Right lobe of liver (tissue), 6 donors: ENCODE measurements at regions not wholly inside any gene's neighbourhood (a gene's known extent, or its start where the extent isn't known, plus 50 kb on each side); places are given as distances from the start of the nearest gene placed in this dataset.

Source experiments
- ATAC-seq, 4 donors: fragments of 200-7000 bp; cut with Tn5 transposase; one replicate each; pipeline ENCODE4 v1.9.1; 2020; ENCODE audit warnings: mild to moderate bottlenecking in 4 of 4, moderate library complexity in 4 of 4
- DNase-seq, 3 donors: peaks; one replicate each; pipeline ENCODE4 v3.0.0-alpha.2; 2020
- H3K27ac ChIP-seq, 3 donors: fragments of 200-600 bp; one replicate each; pipeline ENCODE4 v1.8.0; 2022
- H3K27me3 ChIP-seq, 2 donors: fragments of 200-600 bp; one replicate each; pipeline ENCODE4 v1.8.0; 2022
- H3K36me3 ChIP-seq, 4 donors: fragments of 200-600 bp; sonication (generic) in 1 of 4; one replicate each; pipeline versions ENCODE4 v1.5.1 to v1.8.0; 2017 to 2022; ENCODE audit warnings: control low read depth in 1 of 4
- H3K4me1 ChIP-seq, 4 donors: fragments of 200-600 bp; sonication (generic) in 1 of 4; one replicate each; pipeline versions ENCODE4 v1.5.1 to v1.8.0; 2017 to 2022; ENCODE audit warnings: control low read depth in 1 of 4
- H3K4me3 ChIP-seq, 3 donors: fragments of 200-600 bp; one replicate each; pipeline ENCODE4 v1.8.0; 2022
- H3K9me3 ChIP-seq, 4 donors: fragments of 200-600 bp; sonication (generic) in 1 of 4; one replicate each; pipeline versions ENCODE4 v1.5.1 to v1.8.0; 2017 to 2022; ENCODE audit warnings: control low read depth in 1 of 4
- CTCF ChIP-seq, 4 donors: fragments of 200-600 bp in 3 of 4; fragments of 450-650 bp in 1 of 4; IDR thresholded peaks; one replicate each; pipeline versions ENCODE4 v1.5.1 to v1.8.0; 2016 to 2022; ENCODE audit warnings: antibody characterized with exemption in 4 of 4, mild to moderate bottlenecking in 2 of 4
- POLR2A ChIP-seq: fragments of 450-650 bp; IDR thresholded peaks from one replicate; pipeline ENCODE4 v1.6.1; 2017; ENCODE audit warnings: antibody characterized with exemption, mild to moderate bottlenecking
- WGBS: methylation state at CpG from one replicate; pipeline ENCODE4 v1.1.6; 2018; ENCODE audit warnings: low coverage, low lambda C conversion rate; ENCODE audit not compliant: insufficient coverage; ENCODE audit errors: missing lambda C conversion rate; 5-methylcytosine and 5-hydroxymethylcytosine counted together
- intact Hi-C, 2 donors: fragments of 100-400 bp; cut with DNase I; formaldehyde crosslinking; loops; one replicate each; pipeline versions ENCODE4 v1.11.2 to v1.14.1; 2022
- donor health status: DM: no; HTN: yes; CAD: no.
- donor health status: DM: no; HTN: no; CAD: no.
- donor health status: DM: no; HTN: no; CAD: no.
- donor health status: DM: no; HTN: yes; CAD: no.
- donor health status: DM: no; HTN: yes; CAD: no.

GRCh38 chr3:65200310-65200970, 512.6 kb upstream of the ADAMTS9 start:
- 86% methylated on average over 1 of the region's 5 CpGs for WGBS

GRCh38 chr3:65196663-65197062, 508.9 kb upstream of the ADAMTS9 start:
- Histone ChIP-seq H3K36me3 (no peaks in the 10 kb centered on the region), H3K9me3 (no peaks in the 10 kb centered on the region), H3K27ac (no peak overlapping the region), H3K4me1 (no peaks in the 10 kb centered on the region), H3K27me3 (no peaks in the 10 kb centered on the region), H3K4me3 (no peak overlapping the region)
- WGBS: 42% methylated on average over 3 of the region's 3 CpGs
- intact Hi-C loops: no loop called here
- ATAC-seq: no peak
- no peak for DNase-seq
- no peak for TF ChIP-seq POLR2A
- TF ChIP-seq CTCF (IDR thresholded peaks at IDR 0.05): no peak

More at GRCh38 chr3:65200310-65200970, 512.6 kb upstream of the ADAMTS9 start:
- no peaks in the 10 kb centered on the region for H3K36me3 ChIP-seq
- intact Hi-C loops: no loop called here
- TF ChIP-seq POLR2A: no peak
- no peak for TF ChIP-seq CTCF (IDR thresholded peaks at IDR 0.05)
- DNase-seq: no peak
- H3K27ac ChIP-seq: no peak overlapping the region
- no peak for ATAC-seq
- H3K9me3 ChIP-seq: no peaks in the 10 kb centered on the region
- H3K27me3 ChIP-seq: no peaks in the 10 kb centered on the region
- no peaks in the 10 kb centered on the region for H3K4me1 ChIP-seq
- no peak overlapping the region for H3K4me3 ChIP-seq

- Histone ChIP-seq H3K4me3 (no peak overlapping the region), H3K9me3 (no peaks in the 10 kb centered on the region), H3K27me3 (no peaks in the 10 kb centered on the region), H3K27ac (no peak overlapping the region), H3K4me1 (no peaks in the 10 kb centered on the region), H3K36me3 (no peaks in the 10 kb centered on the region)
- no peak for ATAC-seq
- 78% methylated on average over 7 of the region's 8 CpGs for WGBS
- intact Hi-C loops: no loop called here
- TF ChIP-seq POLR2A: no peak
- TF ChIP-seq CTCF (IDR thresholded peaks at IDR 0.05): no peak
- no peak for DNase-seq
Observed at GRCh38 chr3:65195211-65196006, 507.6 kb upstream of the ADAMTS9 start.

GRCh38 chr3:65194744-65195143, 506.9 kb upstream of the ADAMTS9 start:
- no peak for TF ChIP-seq POLR2A
- no peak for TF ChIP-seq CTCF (IDR thresholded peaks at IDR 0.05)

More at GRCh38 chr3:65194744-65195143, 506.9 kb upstream of the ADAMTS9 start:
- intact Hi-C loops: no loop called here
- Histone ChIP-seq H3K36me3 (no peaks in the 10 kb centered on the region), H3K4me1 (no peaks in the 10 kb centered on the region), H3K27ac (no peak overlapping the region), H3K27me3 (no peaks in the 10 kb centered on the region), H3K9me3 (no peaks in the 10 kb centered on the region), H3K4me3 (no peak overlapping the region)
- no peak for DNase-seq
- ATAC-seq: no peak
- 79% methylated on average over 4 of the region's 4 CpGs for WGBS
